ENCODE measurements at regions not wholly inside any gene's neighbourhood (a gene's known extent, or its start where the extent isn't known, plus 50 kb on each side); places are given as distances from the start of the nearest gene placed in this dataset.

DNA sequence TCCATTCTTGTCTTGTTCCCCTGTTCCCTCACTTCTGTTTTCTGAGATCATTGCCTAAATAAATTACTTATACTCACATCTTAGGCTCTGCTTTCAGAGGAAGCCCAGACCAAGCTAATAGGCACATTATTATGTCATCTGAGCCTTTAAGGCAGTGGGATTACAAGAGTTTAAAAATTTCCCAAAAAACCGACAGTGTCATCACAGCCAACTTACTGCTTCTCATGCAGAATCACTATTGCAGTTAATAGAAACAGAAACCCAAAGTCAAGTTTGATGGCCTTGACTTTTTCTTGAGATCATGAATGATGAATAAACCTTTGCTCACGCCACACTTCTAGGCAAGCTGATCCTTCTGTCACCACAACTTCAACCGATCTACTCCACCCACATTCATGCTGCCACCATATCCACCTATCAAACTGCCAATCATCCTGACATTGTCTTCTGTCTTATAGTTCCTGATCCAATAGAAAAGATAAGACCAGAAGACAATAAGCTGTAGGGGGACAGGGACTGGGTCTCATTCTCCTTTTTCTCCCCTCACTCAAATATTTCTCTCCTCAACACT lies 142.7 kb upstream of the CREB1 start (continued):
- no peak for TF ChIP-seq KLF10 (CRISPR knock-in tag; IDR thresholded peaks at IDR 0.05)
- TF ChIP-seq, protein P1, sequence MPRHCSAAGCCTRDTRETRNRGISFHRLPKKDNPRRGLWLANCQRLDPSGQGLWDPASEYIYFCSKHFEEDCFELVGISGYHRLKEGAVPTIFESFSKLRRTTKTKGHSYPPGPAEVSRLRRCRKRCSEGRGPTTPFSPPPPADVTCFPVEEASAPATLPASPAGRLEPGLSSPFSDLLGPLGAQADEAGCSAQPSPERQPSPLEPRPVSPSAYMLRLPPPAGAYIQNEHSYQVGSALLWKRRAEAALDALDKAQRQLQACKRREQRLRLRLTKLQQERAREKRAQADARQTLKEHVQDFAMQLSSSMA (CRISPR knock-in tag; IDR thresholded peaks at IDR 0.05) = no peak
- TF ChIP-seq, protein P2, sequence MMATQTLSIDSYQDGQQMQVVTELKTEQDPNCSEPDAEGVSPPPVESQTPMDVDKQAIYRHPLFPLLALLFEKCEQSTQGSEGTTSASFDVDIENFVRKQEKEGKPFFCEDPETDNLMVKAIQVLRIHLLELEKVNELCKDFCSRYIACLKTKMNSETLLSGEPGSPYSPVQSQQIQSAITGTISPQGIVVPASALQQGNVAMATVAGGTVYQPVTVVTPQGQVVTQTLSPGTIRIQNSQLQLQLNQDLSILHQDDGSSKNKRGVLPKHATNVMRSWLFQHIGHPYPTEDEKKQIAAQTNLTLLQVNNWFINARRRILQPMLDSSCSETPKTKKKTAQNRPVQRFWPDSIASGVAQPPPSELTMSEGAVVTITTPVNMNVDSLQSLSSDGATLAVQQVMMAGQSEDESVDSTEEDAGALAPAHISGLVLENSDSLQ (IDR thresholded peaks at IDR 0.05) = no peak

DNA sequence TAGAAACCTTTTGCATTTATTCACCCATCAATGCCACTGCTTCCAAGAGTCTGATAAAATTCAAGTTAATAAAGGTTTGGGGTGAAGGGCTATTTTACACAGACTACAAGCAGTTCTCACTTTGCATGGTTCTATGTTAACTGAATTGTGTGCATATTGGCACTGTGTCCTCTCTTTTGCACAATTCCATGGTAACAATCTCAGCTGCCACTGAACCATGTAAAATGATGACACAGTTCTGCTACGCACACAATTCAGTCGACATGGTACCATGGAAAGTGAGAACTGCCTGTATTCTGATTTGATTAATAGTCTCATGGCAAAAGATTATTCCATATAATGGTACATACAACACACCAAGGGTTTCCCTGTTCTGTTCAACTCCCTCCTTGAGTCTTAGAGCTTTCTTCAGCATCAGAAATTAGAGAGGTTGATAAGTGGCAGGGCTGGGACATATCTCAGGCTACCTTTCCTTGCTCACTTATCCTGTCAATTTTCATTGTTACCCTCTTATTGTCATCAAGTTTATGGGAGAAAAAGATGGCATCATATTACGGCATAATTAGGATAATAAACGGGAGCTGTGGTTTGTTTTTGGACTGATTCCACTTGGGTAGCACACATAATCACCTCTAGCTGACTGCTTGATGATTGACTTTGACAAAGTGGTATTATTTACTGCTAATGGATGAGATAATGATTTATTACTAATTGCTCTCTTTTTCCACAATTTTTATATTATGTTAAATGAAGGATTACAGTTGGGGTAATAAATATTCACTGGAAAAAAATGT lies 139.3 kb upstream of the CREB1 start:
- Histone ChIP-seq H3K9ac (ENCODE audit: insufficient read depth in 1 of 2, low read depth in 2 of 2, low read length in 2 of 2) (no peak overlapping the region), H3K4me3 (no peak overlapping the region), H3K4me1 (replicated peaks in 1 of 2; ENCODE audit: control insufficient read depth in 2 of 2, insufficient read depth in 2 of 2, low read length in 2 of 2) (peaks cover 4 to 17% of the 10 kb centered on the region in 2 experiments; a peak in 3 of 5 replicates), H2AFZ (ENCODE audit: low read depth, low read length) (no peak overlapping the region), H4K20me1 (replicated peaks; ENCODE audit: control insufficient read depth, insufficient read depth, low read length) (no peaks in the 10 kb centered on the region), H3K36me3 (ENCODE audit: control insufficient read depth, insufficient read depth, low read length) (no peaks in the 10 kb centered on the region), H3K27me3 (ENCODE audit: control insufficient read depth in 2 of 2, insufficient read depth in 2 of 2, low read length in 2 of 2) (no peaks in the 10 kb centered on the region), H3K79me2 (ENCODE audit: control insufficient read depth, insufficient read depth, low read length) (no peaks in the 10 kb centered on the region), H3K27ac (ENCODE audit: extremely low read depth, low read depth, low read length) (no peak overlapping the region), H3K9me3 (replicated peaks; ENCODE audit: control insufficient read depth, insufficient read depth, low read depth, low read length) (no peaks in the 10 kb centered on the region), H3K9me1 (ENCODE audit: control insufficient read depth, insufficient read depth, low read length) (no peaks in the 10 kb centered on the region), H3K4me2 (ENCODE audit: insufficient read depth, low read length) (no peak overlapping the region)
- 43% methylated on average over 4 of the region's 4 CpGs for WGBS (ENCODE audit: insufficient coverage, low coverage, missing lambda C conversion rate)
- ChIA-PET CTCF (ENCODE audit: low intra/inter-chr PET ratio) (no interaction called here), POLR2A (no interaction called here)
- ATAC-seq (no peak), FAIRE-seq (no peak), DNase-seq (ENCODE audit: extremely low read depth in 1 of 4, low spot score in 3 of 4) (no peak)
- no TSS peak for BruUV-seq (replicated peaks)
- in situ Hi-C loops (cut with MboI) (no loop called here), intact Hi-C loops (cut with micrococcal nuclease) (no loop called here)
- TF ChIP-seq EWSR1 (IDR thresholded peaks at IDR 0.05; ENCODE audit: borderline replicate concordance, low read depth, partially characterized antibody) (no peak), KDM4B (IDR thresholded peaks at IDR 0.05; ENCODE audit: borderline replicate concordance in 2 of 2, low read depth in 1 of 2) (no peak), TAF9B (IDR thresholded peaks at IDR 0.05; ENCODE audit: partially characterized antibody) (no peak), STAG1 (CRISPR knock-in tag; IDR thresholded peaks at IDR 0.05; ENCODE audit: borderline replicate concordance) (no peak), MEF2A (IDR thresholded peaks at IDR 0.05; ENCODE audit: control insufficient read depth, low read depth, low read length) (no peak), ETV6 (IDR thresholded peaks at IDR 0.05; ENCODE audit: borderline replicate concordance in 1 of 2, low read depth in 2 of 2, low read length in 1 of 2) (no peak), ETV6 (CRISPR knock-in tag; IDR thresholded peaks at IDR 0.05; ENCODE audit: borderline replicate concordance) (no peak), ZSCAN32 (CRISPR knock-in tag; IDR thresholded peaks at IDR 0.05) (no peak), ZNF175 (CRISPR knock-in tag; IDR thresholded peaks at IDR 0.05; ENCODE audit: low read depth) (no peak)
- TF ChIP-seq, protein P3, sequence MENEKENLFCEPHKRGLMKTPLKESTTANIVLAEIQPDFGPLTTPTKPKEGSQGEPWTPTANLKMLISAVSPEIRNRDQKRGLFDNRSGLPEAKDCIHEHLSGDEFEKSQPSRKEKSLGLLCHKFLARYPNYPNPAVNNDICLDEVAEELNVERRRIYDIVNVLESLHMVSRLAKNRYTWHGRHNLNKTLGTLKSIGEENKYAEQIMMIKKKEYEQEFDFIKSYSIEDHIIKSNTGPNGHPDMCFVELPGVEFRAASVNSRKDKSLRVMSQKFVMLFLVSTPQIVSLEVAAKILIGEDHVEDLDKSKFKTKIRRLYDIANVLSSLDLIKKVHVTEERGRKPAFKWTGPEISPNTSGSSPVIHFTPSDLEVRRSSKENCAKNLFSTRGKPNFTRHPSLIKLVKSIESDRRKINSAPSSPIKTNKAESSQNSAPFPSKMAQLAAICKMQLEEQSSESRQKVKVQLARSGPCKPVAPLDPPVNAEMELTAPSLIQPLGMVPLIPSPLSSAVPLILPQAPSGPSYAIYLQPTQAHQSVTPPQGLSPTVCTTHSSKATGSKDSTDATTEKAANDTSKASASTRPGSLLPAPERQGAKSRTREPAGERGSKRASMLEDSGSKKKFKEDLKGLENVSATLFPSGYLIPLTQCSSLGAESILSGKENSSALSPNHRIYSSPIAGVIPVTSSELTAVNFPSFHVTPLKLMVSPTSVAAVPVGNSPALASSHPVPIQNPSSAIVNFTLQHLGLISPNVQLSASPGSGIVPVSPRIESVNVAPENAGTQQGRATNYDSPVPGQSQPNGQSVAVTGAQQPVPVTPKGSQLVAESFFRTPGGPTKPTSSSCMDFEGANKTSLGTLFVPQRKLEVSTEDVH (IDR thresholded peaks at IDR 0.05; ENCODE audit: low read depth, partially characterized antibody) = no peak
- TF ChIP-seq, protein P4, sequence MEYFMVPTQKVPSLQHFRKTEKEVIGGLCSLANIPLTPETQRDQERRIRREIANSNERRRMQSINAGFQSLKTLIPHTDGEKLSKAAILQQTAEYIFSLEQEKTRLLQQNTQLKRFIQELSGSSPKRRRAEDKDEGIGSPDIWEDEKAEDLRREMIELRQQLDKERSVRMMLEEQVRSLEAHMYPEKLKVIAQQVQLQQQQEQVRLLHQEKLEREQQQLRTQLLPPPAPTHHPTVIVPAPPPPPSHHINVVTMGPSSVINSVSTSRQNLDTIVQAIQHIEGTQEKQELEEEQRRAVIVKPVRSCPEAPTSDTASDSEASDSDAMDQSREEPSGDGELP (CRISPR knock-in tag; IDR thresholded peaks at IDR 0.05; ENCODE audit: borderline replicate concordance) = no peak

Data from K562 (cell line).